ENCODE measurements at regions not wholly inside any gene's neighbourhood (a gene's known extent, or its start where the extent isn't known, plus 50 kb on each side); places are given as distances from the start of the nearest gene placed in this dataset.
"Not testable (repeated sequence)": the region's sequence is repeated elsewhere in the genome, so short reads cannot be mapped to it uniquely, and the experiment has no call there.

- TF ChIP-seq, protein P1, sequence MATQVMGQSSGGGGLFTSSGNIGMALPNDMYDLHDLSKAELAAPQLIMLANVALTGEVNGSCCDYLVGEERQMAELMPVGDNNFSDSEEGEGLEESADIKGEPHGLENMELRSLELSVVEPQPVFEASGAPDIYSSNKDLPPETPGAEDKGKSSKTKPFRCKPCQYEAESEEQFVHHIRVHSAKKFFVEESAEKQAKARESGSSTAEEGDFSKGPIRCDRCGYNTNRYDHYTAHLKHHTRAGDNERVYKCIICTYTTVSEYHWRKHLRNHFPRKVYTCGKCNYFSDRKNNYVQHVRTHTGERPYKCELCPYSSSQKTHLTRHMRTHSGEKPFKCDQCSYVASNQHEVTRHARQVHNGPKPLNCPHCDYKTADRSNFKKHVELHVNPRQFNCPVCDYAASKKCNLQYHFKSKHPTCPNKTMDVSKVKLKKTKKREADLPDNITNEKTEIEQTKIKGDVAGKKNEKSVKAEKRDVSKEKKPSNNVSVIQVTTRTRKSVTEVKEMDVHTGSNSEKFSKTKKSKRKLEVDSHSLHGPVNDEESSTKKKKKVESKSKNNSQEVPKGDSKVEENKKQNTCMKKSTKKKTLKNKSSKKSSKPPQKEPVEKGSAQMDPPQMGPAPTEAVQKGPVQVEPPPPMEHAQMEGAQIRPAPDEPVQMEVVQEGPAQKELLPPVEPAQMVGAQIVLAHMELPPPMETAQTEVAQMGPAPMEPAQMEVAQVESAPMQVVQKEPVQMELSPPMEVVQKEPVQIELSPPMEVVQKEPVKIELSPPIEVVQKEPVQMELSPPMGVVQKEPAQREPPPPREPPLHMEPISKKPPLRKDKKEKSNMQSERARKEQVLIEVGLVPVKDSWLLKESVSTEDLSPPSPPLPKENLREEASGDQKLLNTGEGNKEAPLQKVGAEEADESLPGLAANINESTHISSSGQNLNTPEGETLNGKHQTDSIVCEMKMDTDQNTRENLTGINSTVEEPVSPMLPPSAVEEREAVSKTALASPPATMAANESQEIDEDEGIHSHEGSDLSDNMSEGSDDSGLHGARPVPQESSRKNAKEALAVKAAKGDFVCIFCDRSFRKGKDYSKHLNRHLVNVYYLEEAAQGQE (IDR thresholded peaks at IDR 0.05; ENCODE audit: borderline replicate concordance in 1 of 2, low read depth in 1 of 2, low read length in 2 of 2), result not testable (repeated sequence)
- TF ChIP-seq ZBTB33 (CRISPR knock-in tag; IDR thresholded peaks at IDR 0.05); ARNTL (CRISPR knock-in tag; IDR thresholded peaks at IDR 0.05); CTCF (CRISPR knock-in tag; IDR thresholded peaks at IDR 0.05); TOE1 (CRISPR knock-in tag; IDR thresholded peaks at IDR 0.05); RFX1 (IDR thresholded peaks at IDR 0.05); TBP (CRISPR knock-in tag; IDR thresholded peaks at IDR 0.05): not testable (repeated sequence)
- TF ChIP-seq, protein P2, sequence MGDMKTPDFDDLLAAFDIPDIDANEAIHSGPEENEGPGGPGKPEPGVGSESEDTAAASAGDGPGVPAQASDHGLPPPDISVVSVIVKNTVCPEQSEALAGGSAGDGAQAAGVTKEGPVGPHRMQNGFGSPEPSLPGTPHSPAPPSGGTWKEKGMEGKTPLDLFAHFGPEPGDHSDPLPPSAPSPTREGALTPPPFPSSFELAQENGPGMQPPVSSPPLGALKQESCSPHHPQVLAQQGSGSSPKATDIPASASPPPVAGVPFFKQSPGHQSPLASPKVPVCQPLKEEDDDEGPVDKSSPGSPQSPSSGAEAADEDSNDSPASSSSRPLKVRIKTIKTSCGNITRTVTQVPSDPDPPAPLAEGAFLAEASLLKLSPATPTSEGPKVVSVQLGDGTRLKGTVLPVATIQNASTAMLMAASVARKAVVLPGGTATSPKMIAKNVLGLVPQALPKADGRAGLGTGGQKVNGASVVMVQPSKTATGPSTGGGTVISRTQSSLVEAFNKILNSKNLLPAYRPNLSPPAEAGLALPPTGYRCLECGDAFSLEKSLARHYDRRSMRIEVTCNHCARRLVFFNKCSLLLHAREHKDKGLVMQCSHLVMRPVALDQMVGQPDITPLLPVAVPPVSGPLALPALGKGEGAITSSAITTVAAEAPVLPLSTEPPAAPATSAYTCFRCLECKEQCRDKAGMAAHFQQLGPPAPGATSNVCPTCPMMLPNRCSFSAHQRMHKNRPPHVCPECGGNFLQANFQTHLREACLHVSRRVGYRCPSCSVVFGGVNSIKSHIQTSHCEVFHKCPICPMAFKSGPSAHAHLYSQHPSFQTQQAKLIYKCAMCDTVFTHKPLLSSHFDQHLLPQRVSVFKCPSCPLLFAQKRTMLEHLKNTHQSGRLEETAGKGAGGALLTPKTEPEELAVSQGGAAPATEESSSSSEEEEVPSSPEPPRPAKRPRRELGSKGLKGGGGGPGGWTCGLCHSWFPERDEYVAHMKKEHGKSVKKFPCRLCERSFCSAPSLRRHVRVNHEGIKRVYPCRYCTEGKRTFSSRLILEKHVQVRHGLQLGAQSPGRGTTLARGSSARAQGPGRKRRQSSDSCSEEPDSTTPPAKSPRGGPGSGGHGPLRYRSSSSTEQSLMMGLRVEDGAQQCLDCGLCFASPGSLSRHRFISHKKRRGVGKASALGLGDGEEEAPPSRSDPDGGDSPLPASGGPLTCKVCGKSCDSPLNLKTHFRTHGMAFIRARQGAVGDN (CRISPR knock-in tag; IDR thresholded peaks at IDR 0.05), result not testable (repeated sequence)
Measured at GRCh38 chr2:128604581-128604980, 285.9 kb upstream of the HS6ST1 start.
